ENCODE measurements at regions not wholly inside any gene's neighbourhood (a gene's known extent, or its start where the extent isn't known, plus 50 kb on each side); places are given as distances from the start of the nearest gene placed in this dataset.

GRCh38 chr10:84660450-84661159, 332.2 kb downstream of the CCSER2 start:
- Mint-ChIP-seq H3K27ac (no peak overlapping the region), H3K9me3 (no peaks in the 10 kb centered on the region), H3K36me3 (no peaks in the 10 kb centered on the region), H3K4me3 (no peak overlapping the region), H3K27me3 (ENCODE audit: low read depth) (peaks cover 20% of the 10 kb centered on the region), H3K4me1 (no peaks in the 10 kb centered on the region)
- DNase-seq (ENCODE audit: low spot score in 2 of 2, unreplicated experiment in 2 of 2), result no peak
- TF ChIP-seq CTCF (IDR thresholded peaks at IDR 0.05; ENCODE audit: unreplicated experiment), result no peak

GRCh38 chr10:84665211-84665610, 336.8 kb downstream of the CCSER2 start:
- Mint-ChIP-seq H3K36me3 (no peaks in the 10 kb centered on the region), H3K4me1 (no peaks in the 10 kb centered on the region), H3K9me3 (no peaks in the 10 kb centered on the region), H3K27me3 (ENCODE audit: low read depth) (peaks cover 31% of the 10 kb centered on the region), H3K27ac (no peak overlapping the region), H3K4me3 (no peak overlapping the region)
- no peak for TF ChIP-seq CTCF (IDR thresholded peaks at IDR 0.05; ENCODE audit: unreplicated experiment)
- no peak for DNase-seq (ENCODE audit: low spot score in 2 of 2, unreplicated experiment in 2 of 2)

GRCh38 chr10:84665883-84666463, 337.6 kb downstream of the CCSER2 start:
- DNase-seq (ENCODE audit: low spot score in 2 of 2, unreplicated experiment in 2 of 2), result no peak
- Mint-ChIP-seq H3K4me1 (no peaks in the 10 kb centered on the region), H3K9me3 (no peaks in the 10 kb centered on the region), H3K4me3 (no peak overlapping the region), H3K36me3 (no peaks in the 10 kb centered on the region), H3K27ac (no peak overlapping the region), H3K27me3 (ENCODE audit: low read depth) (peaks cover 28% of the 10 kb centered on the region)
- TF ChIP-seq CTCF (IDR thresholded peaks at IDR 0.05; ENCODE audit: unreplicated experiment), result no peak

GRCh38 chr10:84668186-84668763, 339.9 kb downstream of the CCSER2 start:
- DNase-seq (ENCODE audit: low spot score in 2 of 2, unreplicated experiment in 2 of 2), result no peak
- Mint-ChIP-seq H3K9me3 (no peaks in the 10 kb centered on the region), H3K27ac (no peak overlapping the region), H3K36me3 (no peaks in the 10 kb centered on the region), H3K27me3 (ENCODE audit: low read depth) (peaks cover 38% of the 10 kb centered on the region), H3K4me3 (no peak overlapping the region), H3K4me1 (no peaks in the 10 kb centered on the region)
- TF ChIP-seq CTCF (IDR thresholded peaks at IDR 0.05; ENCODE audit: unreplicated experiment), result no peak

GRCh38 chr10:84675060-84675459, 346.7 kb downstream of the CCSER2 start:
- Mint-ChIP-seq H3K4me3 (no peak overlapping the region), H3K9me3 (peaks cover 4% of the 10 kb centered on the region), H3K4me1 (no peaks in the 10 kb centered on the region), H3K27me3 (ENCODE audit: low read depth) (peaks cover 17% of the 10 kb centered on the region), H3K27ac (no peak overlapping the region), H3K36me3 (no peaks in the 10 kb centered on the region)
- DNase-seq (ENCODE audit: low spot score in 2 of 2, unreplicated experiment in 2 of 2), result no peak
- TF ChIP-seq CTCF (IDR thresholded peaks at IDR 0.05; ENCODE audit: unreplicated experiment), result no peak

All from mesothelial cell of epicardium (in vitro differentiated cells).